GM10266 (cell line): ENCODE measurements at regions not wholly inside any gene's neighbourhood (a gene's known extent, or its start where the extent isn't known, plus 50 kb on each side); places are given as distances from the start of the nearest gene placed in this dataset.
"Not testable (repeated sequence)": the region's sequence is repeated elsewhere in the genome, so short reads cannot be mapped to it uniquely, and the experiment has no call there.

Source experiments
- DNase-seq: peaks from one replicate; pipeline ENCODE4 v3.0.0; 2012; ENCODE audit errors: extremely low spot score
- CTCF ChIP-seq: IDR thresholded peaks from 2 replicates; pipeline ENCODE4 v1.5.1; 2012; ENCODE audit warnings: mild to moderate bottlenecking, low read depth; ENCODE audit not compliant: control insufficient read depth, insufficient read depth; ENCODE audit errors: missing control alignments

- TF ChIP-seq CTCF: no peak
- DNase-seq: no peak
These were observed 144.8 kb upstream of the NEBL start for GRCh38 chr10:21041763-21042458.

- DNase-seq: no peak
- no peak for TF ChIP-seq CTCF
These were observed 142.6 kb upstream of the NEBL start for GRCh38 chr10:21039721-21040120.

GRCh38 chr10:21036757-21037156 is 139.6 kb upstream of the NEBL start:
- no peak for TF ChIP-seq CTCF
- no peak for DNase-seq

- DNase-seq: not testable (repeated sequence)
These were observed 137.7 kb upstream of the NEBL start for GRCh38 chr10:21034770-21035169.

GRCh38 chr10:21034241-21034640 is 137.1 kb upstream of the NEBL start:
- no peak for DNase-seq

GRCh38 chr10:21032587-21033319 is 135.6 kb upstream of the NEBL start:
- DNase-seq: no peak
- no peak for TF ChIP-seq CTCF

More at GRCh38 chr10:21034241-21034640, 137.1 kb upstream of the NEBL start:
- no peak for TF ChIP-seq CTCF

GRCh38 chr10:21031232-21031795 is 134.2 kb upstream of the NEBL start:
- DNase-seq: no peak
- TF ChIP-seq CTCF: no peak
